GM12878 (cell line): ENCODE measurements at regions not wholly inside any gene's neighbourhood (a gene's known extent, or its start where the extent isn't known, plus 50 kb on each side); places are given as distances from the start of the nearest gene placed in this dataset.

Experiments
- ATAC-seq: fragments of 200-7000 bp; cut with Tn5 transposase; 3 replicates; pipeline ENCODE4 v1.9.1; 2020; ENCODE audit warnings: mild to moderate bottlenecking, moderate library complexity
- BruUV-seq: library from RNA; stranded (reverse); fragments of 400-500 nt; replicated peaks from 2 replicates; lab custom pipeline; 2021; lab: Mats Ljungman, UMichigan
- CTCF ChIA-PET: fragments of 300-600 bp; sonication (Branson Sonifier 250); formaldehyde crosslinking; extraction: SDS; loops from one replicate; lab custom pipeline; 2021; ENCODE audit warnings: inconsistent platforms; lab: Yijun Ruan, JAX
- POLR2A ChIA-PET: fragments of 350-600 bp; formaldehyde crosslinking; extraction: SDS; loops from one replicate; lab custom pipeline; 2021; ENCODE audit warnings: inconsistent platforms; lab: Charles Lee
- RAD21 ChIA-PET: fragments of 300-600 bp; sonication (Branson Sonifier 250); formaldehyde crosslinking; loops from one replicate; lab custom pipeline; 2023; ENCODE audit warnings: antibody characterized with exemption; ENCODE audit not compliant: unreplicated experiment; lab: Charles Lee
- SMC1A ChIA-PET: fragments of 300-600 bp; sonication (Branson Sonifier 250); formaldehyde crosslinking; loops from one replicate; lab custom pipeline; 2023; ENCODE audit not compliant: unreplicated experiment, uncharacterized antibody; lab: Charles Lee
- DNase-seq: peaks from one replicate; pipeline ENCODE4 v3.0.0-alpha.2; 2011; ENCODE audit warnings: low read depth, low spot score
- FAIRE-seq: peaks from 3 replicates; lab custom pipeline; 2011; peaks lifted over from hg19 to GRCh38; lab: Jason Lieb, UNC
- H2AFZ ChIP-seq: 2 replicates; pipeline ENCODE4 v1.6.0; 2011; ENCODE audit warnings: low read depth, low read length, control low read depth; ENCODE audit not compliant: control insufficient read depth
- H3K27ac ChIP-seq: 2 replicates; pipeline ENCODE4 v1.5.1; 2011; ENCODE audit warnings: control low read depth; ENCODE audit not compliant: control insufficient read depth, insufficient read depth
- H3K27me3 ChIP-seq, 2 experiments: replicated peaks in 1 of 2; 2 replicates each; pipeline versions ENCODE4 v1.6.0 to v1.6.1; 2011; ENCODE audit warnings: low read length in 1 of 2; ENCODE audit not compliant: control insufficient read depth in 2 of 2, insufficient read depth in 2 of 2
- H3K36me3 ChIP-seq, 2 experiments: 2 replicates each; pipeline ENCODE4 v1.5.1; 2011; ENCODE audit warnings: low read length in 1 of 2; ENCODE audit not compliant: control insufficient read depth in 2 of 2, insufficient read depth in 2 of 2
- H3K4me1 ChIP-seq: 2 replicates; pipeline ENCODE4 v1.6.1; 2011; ENCODE audit warnings: mild to moderate bottlenecking, low read length, moderate library complexity, mixed read lengths; ENCODE audit not compliant: control insufficient read depth, insufficient read depth
- H3K4me2 ChIP-seq: 2 replicates; pipeline ENCODE4 v1.6.0; 2011; ENCODE audit warnings: control low read depth; ENCODE audit not compliant: control insufficient read depth, insufficient read depth
- H3K4me3 ChIP-seq: fragments of 200-600 bp; sonication (generic); 2 replicates; pipeline ENCODE4 v1.5.1; 2016
- H3K79me2 ChIP-seq: 2 replicates; pipeline ENCODE4 v1.6.0; 2011; ENCODE audit warnings: low read length; ENCODE audit not compliant: control insufficient read depth, insufficient read depth
- H3K9ac ChIP-seq: 2 replicates; pipeline ENCODE4 v1.8.0; 2011; ENCODE audit warnings: low read length, control low read depth, mixed read lengths; ENCODE audit not compliant: control insufficient read depth, insufficient read depth
- H3K9me3 ChIP-seq: replicated peaks from 3 replicates; pipeline ENCODE4 v1.5.1; 2011; ENCODE audit warnings: mild to moderate bottlenecking, low read length; ENCODE audit not compliant: control insufficient read depth, insufficient read depth
- H4K20me1 ChIP-seq: 2 replicates; pipeline ENCODE4 v1.6.0; 2011; ENCODE audit not compliant: control insufficient read depth, insufficient read depth
- CHD1 ChIP-seq: IDR thresholded peaks from 2 replicates; pipeline ENCODE4 v1.6.1; 2012; ENCODE audit warnings: low read depth, low read length, improper control_type of control experiment
- DPF2 ChIP-seq: fragments of 450-650 bp; IDR thresholded peaks from 2 replicates; pipeline ENCODE4 v1.6.1; 2017; ENCODE audit warnings: mild to moderate bottlenecking
- EED ChIP-seq: sonication (generic); IDR thresholded peaks from 2 replicates; pipeline ENCODE4 v1.6.1; 2016; ENCODE audit warnings: antibody characterized with exemption, low read depth
- ESRRA ChIP-seq: IDR thresholded peaks from 2 replicates; pipeline ENCODE4 v1.6.1; 2012; ENCODE audit warnings: mild to moderate bottlenecking, low read length, improper control_type of control experiment
- FOXM1 ChIP-seq: IDR thresholded peaks from 2 replicates; pipeline ENCODE4 v1.6.1; 2012; ENCODE audit warnings: low read depth, mild to moderate bottlenecking, inconsistent platforms, low read length, moderate library complexity
- JUNB ChIP-seq: IDR thresholded peaks from 2 replicates; pipeline ENCODE4 v1.6.1; 2016; ENCODE audit warnings: antibody characterized with exemption, mild to moderate bottlenecking
- NFIC ChIP-seq: IDR thresholded peaks from 2 replicates; pipeline ENCODE4 v1.6.1; 2012; ENCODE audit warnings: low read depth, mild to moderate bottlenecking, inconsistent platforms, low read length, moderate library complexity
- NR2C1 ChIP-seq: fragments of 450-650 bp; IDR thresholded peaks from 2 replicates; pipeline ENCODE4 v1.6.1; 2017; ENCODE audit warnings: antibody characterized with exemption, mild to moderate bottlenecking, moderate library complexity
- RAD21 ChIP-seq: IDR thresholded peaks from 2 replicates; pipeline ENCODE4 v1.6.1; 2011; ENCODE audit warnings: mild to moderate bottlenecking, low read depth, low read length, moderate library complexity; ENCODE audit not compliant: insufficient read depth
- RUNX3 ChIP-seq: IDR thresholded peaks from 2 replicates; pipeline ENCODE4 v1.6.1; 2012; ENCODE audit warnings: low read length, inconsistent platforms
- WGBS: methylation state at CpG from one replicate; pipeline ENCODE4 v1.1.6; 2016; ENCODE audit warnings: low lambda C conversion rate; ENCODE audit not compliant: insufficient replicate concordance, insufficient coverage; ENCODE audit errors: missing lambda C conversion rate; 5-methylcytosine and 5-hydroxymethylcytosine counted together
- in situ Hi-C: fragments of 300-500 bp; cut with MboI; formaldehyde crosslinking; loops from 9 replicates; pipeline ENCODE4 v1.14.3; 2018; ENCODE audit warnings: mixed read lengths
- intact Hi-C: fragments of 100-400 bp; cut with micrococcal nuclease; formaldehyde crosslinking; loops from one replicate; pipeline ENCODE4 v1.14.2; 2022; ENCODE audit not compliant: unreplicated experiment
- TF ChIP-seq, protein P1 (sequence below): IDR thresholded peaks from 2 replicates; pipeline ENCODE4 v1.6.1; 2011; ENCODE audit warnings: low read depth, mild to moderate bottlenecking, low read length, moderate library complexity, borderline replicate concordance; ENCODE audit errors: extremely low read depth

DNA sequence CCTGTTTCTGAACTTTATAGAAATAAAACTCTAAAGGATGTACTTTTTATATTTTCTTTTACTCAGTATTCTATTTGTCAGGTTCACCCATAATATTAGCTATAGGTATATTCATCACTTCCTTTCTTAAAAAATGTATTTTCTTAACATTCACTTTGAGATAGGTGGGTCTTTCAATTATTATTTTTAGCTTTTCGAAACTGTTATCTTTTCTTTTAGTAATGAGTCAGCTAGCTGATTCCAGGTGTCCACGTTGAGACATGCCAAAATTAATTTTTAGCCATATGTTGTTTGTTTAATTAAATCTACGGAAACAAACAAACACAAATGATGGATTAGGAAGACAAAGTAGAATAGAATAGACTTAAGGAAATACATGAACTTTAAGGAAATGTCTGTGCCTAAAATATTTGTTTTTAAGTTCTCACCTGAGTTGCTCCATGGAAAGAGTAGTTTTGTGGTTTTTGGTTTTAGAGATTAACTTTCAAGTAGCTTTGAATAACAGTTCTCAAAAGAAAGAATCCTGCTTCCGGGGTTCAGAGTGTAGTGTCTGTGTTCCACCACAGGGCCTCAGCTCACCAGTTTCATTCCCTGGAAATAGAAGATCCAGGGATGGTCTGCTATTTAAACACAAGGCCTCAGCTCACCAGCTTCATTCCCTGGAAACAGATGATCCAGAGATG is 435.0 kb downstream of the HAO1 start:
- Histone ChIP-seq H3K9me3 (no peaks in the 10 kb centered on the region; the same call in 2 of the 3 replicates), H3K27me3 (no peaks in the 10 kb centered on the region), H3K4me1 (peaks cover 7% of the 10 kb centered on the region; the same call in 1 of the 2 replicates), H3K79me2 (no peaks in the 10 kb centered on the region), H3K27ac (peak overlapping the region; percentile 71), H3K4me3 (no peak overlapping the region), H3K9ac (no peak overlapping the region; the same call in 1 of the 2 replicates), H2AFZ (no peak overlapping the region; the same call in 1 of the 2 replicates), H3K36me3 (no peaks in the 10 kb centered on the region), H3K4me2 (peak overlapping the region; percentile 38)
- intact Hi-C loops (no loop called here), in situ Hi-C loops (no loop called here)
- 25% methylated on average over 4 of the region's 4 CpGs for WGBS
- FAIRE-seq: peak; percentile 13
- SMC1A ChIA-PET: interaction anchor here (0.6 to 1.5 kb wide), 2 partner anchors 11 to 17 kb away, joined by 5 read pairs; no protein-coding TSS in a partner anchor
- CTCF ChIA-PET: interaction anchor here (0.6 to 0.9 kb wide), 2 partner anchors 43 to 1459 kb away, joined by 3 to 4 read pairs; no protein-coding TSS in a partner anchor
- POLR2A ChIA-PET: no interaction called here
- DNase-seq: no peak
- RAD21 ChIA-PET: no interaction called here
- TF ChIP-seq EED (peak; percentile 87), ESRRA (no peak), DPF2 (no peak), CHD1 (no peak), RAD21 (peak; percentile 13; the same call in 1 of the 2 replicates), NR2C1 (no peak), RUNX3 (peak; percentile 83), JUNB (peak; percentile 66), FOXM1 (peak; percentile 28; the same call in 1 of the 2 replicates), NFIC (peak; percentile 80)
- TF ChIP-seq, protein P1, sequence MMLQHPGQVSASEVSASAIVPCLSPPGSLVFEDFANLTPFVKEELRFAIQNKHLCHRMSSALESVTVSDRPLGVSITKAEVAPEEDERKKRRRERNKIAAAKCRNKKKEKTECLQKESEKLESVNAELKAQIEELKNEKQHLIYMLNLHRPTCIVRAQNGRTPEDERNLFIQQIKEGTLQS: no peak
- TF ChIP-seq, all 136 proteins: peak for 6
- no TSS peak for BruUV-seq
- no peaks in the 10 kb centered on the region for H4K20me1 ChIP-seq
- peak; percentile 70 for ATAC-seq
